ENCODE measurements at regions not wholly inside any gene's neighbourhood (a gene's known extent, or its start where the extent isn't known, plus 50 kb on each side); places are given as distances from the start of the nearest gene placed in this dataset.

GRCh38 chr11:11078344-11079086 is 220.7 kb upstream of the ZBED5 start:
- no peak for DNase-seq (ENCODE audit: low read depth)

DNA sequence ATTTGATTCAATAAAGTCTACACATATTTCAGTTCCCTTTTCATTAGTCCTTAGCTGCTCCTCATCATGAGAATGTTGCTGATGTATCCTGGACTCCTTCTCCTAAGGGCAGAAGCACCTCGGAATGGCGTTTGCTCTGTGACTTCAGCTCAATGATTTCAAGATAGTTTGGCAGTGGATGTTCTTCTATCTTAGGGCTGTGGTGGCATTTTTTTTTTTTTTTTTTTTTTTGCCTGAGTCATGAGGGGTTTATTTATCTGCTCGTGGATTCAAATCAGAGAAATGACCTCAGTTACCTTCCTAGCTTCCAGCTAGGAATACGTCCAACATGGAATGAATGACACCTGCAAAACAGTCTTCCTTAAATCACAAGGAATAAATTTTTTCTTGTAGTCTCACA is 220.0 kb upstream of the ZBED5 start:
- no peak for DNase-seq (ENCODE audit: low read depth)

- DNase-seq (ENCODE audit: low read depth), result no peak
Measured at GRCh38 chr11:11076879-11077278, 219.0 kb upstream of the ZBED5 start.

- DNase-seq (ENCODE audit: low read depth), result no peak
Measured at GRCh38 chr11:11076276-11076675, 218.4 kb upstream of the ZBED5 start.

GRCh38 chr11:11075515-11076171 is 217.8 kb upstream of the ZBED5 start:
- no peak for DNase-seq (ENCODE audit: low read depth)

- DNase-seq (ENCODE audit: low read depth), result no peak
Measured at GRCh38 chr11:11074686-11075335, 217.0 kb upstream of the ZBED5 start.

- no peak for DNase-seq (ENCODE audit: low read depth)
Measured at GRCh38 chr11:11073996-11074395, 216.1 kb upstream of the ZBED5 start.

- no peak for DNase-seq (ENCODE audit: low read depth)
Measured at GRCh38 chr11:11072067-11072466, 214.2 kb upstream of the ZBED5 start.

DNA sequence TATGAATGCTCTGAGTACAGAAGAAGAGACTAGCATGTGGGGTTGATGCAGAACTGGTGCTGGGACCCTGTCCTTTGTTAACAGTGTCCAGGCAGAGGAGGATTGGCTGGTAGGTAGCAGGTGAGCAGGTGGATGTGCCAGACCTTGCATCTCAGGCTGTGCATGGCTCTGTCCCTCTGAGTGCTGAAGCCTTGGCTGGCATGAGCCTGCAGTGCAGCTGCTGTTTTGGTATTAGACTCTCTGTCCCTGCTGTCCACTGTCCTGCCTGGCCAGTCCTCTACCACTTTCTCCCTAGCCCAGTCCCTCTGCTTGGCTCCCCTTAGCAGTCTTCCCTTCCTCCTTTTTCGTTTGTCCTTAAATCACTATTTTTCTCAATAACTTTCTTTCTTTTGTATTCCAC is 213.6 kb upstream of the ZBED5 start:
- no peak for DNase-seq (ENCODE audit: low read depth)

- DNase-seq (ENCODE audit: low read depth), result no peak
Measured at GRCh38 chr11:11070976-11071375, 213.1 kb upstream of the ZBED5 start.

GRCh38 chr11:11069841-11070835 is 212.3 kb upstream of the ZBED5 start:
- no peak for DNase-seq (ENCODE audit: low read depth)

DNA sequence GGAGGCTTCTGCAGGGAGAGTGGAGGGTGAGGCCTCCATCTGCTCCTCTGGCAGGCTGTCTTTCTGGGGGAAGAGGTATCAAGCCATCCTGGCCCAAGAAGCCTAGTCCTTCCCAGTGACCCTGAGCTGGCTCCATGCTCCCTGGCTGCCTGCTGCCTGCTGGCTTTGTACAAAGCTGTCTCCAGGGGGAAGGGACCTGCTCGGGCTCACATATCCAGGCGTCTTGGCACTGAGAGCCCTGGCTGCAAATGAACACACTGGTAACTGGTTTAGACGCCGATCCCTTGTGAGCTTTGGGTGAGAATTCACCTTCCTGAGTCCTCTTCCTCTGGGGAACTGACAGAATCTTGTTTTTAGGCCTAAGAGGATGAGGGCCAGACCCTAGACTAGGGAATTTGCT is 210.3 kb upstream of the ZBED5 start:
- DNase-seq (ENCODE audit: low read depth), result no peak

DNA sequence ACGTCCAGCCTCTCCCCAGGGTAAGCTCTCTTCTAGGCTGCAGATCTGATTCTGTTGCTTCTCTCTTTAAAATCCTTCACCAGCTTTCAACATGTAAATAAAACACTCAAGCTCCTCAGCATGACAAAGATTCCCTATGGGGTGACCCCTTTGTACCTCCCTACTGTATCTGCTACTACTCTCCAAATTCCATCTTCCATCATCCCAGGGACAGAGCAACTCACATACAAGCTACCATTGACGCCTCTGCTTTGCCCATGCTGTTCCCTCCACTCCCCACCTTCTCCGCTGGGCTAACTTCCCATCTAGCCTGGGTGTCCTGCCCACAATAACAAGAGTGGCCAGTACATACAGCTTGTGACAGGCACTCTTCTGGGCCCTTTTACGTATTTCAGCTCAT is 207.5 kb upstream of the ZBED5 start:
- DNase-seq (ENCODE audit: low read depth), result no peak

GRCh38 chr11:11057472-11057854 is 199.6 kb upstream of the ZBED5 start:
- DNase-seq (ENCODE audit: low read depth), result no peak

- DNase-seq (ENCODE audit: low read depth), result no peak
Measured at GRCh38 chr11:11056749-11057471, 199.1 kb upstream of the ZBED5 start.

DNA sequence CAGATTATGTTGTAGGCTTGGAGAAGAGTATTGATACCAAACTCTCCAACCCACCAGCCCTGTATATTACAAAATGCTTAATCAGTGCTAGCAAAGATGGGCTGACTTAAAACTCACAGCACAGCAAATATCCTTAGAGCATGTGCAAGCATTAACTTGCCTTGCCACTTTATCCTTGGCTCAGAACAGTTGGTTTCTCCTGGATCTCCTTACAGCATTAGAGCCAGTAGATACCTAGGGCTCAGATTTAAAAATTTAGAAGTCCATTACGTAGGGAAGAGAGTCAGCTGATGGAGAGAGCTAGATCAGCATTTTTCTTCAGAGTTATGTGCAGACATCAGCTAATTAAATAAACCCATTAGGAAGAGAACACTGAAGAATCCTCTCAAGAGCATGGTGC is 198.5 kb upstream of the ZBED5 start:
- no peak for DNase-seq (ENCODE audit: low read depth)

- no peak for DNase-seq (ENCODE audit: low read depth)
Measured at GRCh38 chr11:11047851-11048610, 190.2 kb upstream of the ZBED5 start.

- no peak for DNase-seq (ENCODE audit: low read depth)
Measured at GRCh38 chr11:11046781-11047180, 188.9 kb upstream of the ZBED5 start.

DNA sequence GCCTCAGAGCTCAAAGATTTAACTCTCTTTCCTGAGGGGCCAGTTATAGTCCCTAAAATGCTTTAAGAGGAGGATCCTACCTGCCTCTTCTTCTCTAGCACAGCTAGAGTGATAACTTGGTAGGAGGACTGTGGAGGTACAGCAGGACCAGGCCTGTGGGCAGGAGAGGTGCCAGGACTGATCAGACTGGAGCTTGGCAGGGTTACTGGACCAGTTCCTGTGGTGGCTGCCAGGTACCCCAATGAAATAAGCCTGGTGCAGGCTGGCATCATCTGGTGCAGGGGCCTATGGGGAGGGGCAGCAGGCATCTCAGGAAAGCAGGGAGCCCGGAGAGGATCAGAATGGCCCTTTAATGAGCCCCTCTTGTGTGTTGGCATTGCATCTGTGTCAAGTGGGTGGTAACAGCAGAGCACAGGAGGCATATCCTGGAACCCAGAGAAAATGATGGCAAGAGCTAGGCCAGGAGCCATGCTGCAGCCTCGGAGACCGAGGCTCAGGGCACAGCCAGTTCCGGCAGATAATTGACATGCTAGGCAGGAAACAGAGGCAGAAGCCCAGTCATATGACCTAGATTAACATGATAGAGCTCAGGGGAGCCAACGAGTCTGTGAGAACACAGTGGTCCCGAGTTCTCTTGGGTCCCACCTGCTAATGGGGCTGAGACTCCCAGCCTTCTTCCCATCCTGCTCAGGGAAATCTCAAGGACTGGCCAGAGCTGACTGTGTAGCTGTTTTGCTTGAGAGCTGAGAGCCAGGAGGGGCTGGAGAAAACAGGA is 187.5 kb upstream of the ZBED5 start:
- DNase-seq (ENCODE audit: low read depth), result no peak

All from HS-27A (cell line).